Testis (tissue), 2 donors: ENCODE measurements at regions not wholly inside any gene's neighbourhood (a gene's known extent, or its start where the extent isn't known, plus 50 kb on each side); places are given as distances from the start of the nearest gene placed in this dataset.

Experiments used
- CTCF ChIP-seq, 3 experiments: fragments of 450-650 bp in 2 of 3; fragments of 200-600 bp in 1 of 3; sonication (generic) in 1 of 3; IDR thresholded peaks; one replicate each; pipeline ENCODE4 v1.5.1; 2016 to 2019; ENCODE audit warnings: antibody characterized with exemption in 3 of 3, mild to moderate bottlenecking in 2 of 3, moderate library complexity in 1 of 3
- POLR2A ChIP-seq: fragments of 450-650 bp; IDR thresholded peaks from one replicate; pipeline ENCODE4 v1.6.1; 2017; ENCODE audit warnings: antibody characterized with exemption, mild to moderate bottlenecking, moderate library complexity

DNA sequence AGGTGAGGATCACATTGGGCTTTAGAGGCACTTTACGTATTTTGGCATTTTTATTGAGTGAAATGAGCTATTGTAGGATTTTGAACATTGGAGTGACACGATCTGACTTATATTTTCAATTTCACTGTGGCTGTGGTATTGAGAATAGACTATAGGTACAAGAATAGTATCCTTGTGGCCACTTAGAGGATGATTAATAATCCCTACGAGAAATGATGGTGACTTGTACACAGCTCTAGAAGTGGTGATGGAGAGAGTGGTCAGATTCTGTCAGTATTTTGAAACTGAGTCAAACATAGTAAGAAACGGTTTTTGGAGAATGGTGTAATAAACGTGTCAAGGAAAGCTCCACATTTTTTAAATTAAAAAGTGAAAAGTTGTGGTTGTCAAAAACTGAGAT, 494.7 kb downstream of the EPHA5 start:
- no peak for TF ChIP-seq CTCF (IDR thresholded peaks at IDR 0.05)
- no peak for TF ChIP-seq POLR2A
